ENCODE measurements at regions not wholly inside any gene's neighbourhood (a gene's known extent, or its start where the extent isn't known, plus 50 kb on each side); places are given as distances from the start of the nearest gene placed in this dataset.
"Not testable (repeated sequence)": the region's sequence is repeated elsewhere in the genome, so short reads cannot be mapped to it uniquely, and the experiment has no call there.

DNA sequence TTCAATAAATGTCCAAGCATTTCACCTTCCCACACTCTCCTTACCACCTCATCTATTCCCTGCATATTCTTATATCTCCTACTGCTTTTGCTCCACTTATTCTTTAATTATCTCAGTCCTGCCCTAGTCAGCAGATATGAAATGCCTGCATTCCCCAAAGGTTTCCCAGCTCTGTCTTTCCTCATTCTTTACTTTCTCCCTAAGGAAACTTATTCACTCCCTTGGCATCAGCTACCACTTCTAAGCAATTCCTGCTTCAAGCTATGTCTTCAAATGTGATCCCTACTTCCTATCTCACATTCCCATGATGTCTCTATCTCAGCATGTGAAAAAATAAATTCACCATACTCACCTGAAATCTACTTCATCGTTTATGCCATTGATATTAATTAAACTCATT is 111.8 kb downstream of the CAPZA3 start:
- DNase-seq (ENCODE audit: low spot score) = no peak

- DNase-seq (ENCODE audit: low spot score) = no peak
Measured at GRCh38 chr12:18850752-18851151, 112.8 kb downstream of the CAPZA3 start.

DNA sequence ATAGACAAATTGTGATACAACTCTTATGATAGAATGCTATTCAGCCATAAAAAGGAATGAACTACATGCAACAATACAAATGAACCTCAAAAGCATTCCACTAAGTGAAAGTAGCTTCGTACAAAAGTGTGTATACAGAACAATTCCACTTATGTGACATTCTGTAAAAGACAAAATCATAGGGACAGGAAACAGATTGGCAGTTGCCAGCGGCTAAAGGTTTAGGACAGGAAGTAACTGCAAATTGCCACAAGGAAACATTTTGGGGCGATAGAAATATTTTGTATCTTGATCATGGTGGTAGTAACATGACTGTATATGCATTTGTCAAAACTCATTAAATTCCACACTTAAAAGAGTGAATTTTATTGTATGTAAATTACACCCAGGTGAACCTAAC is 113.4 kb downstream of the CAPZA3 start:
- DNase-seq (ENCODE audit: low spot score) = no peak

DNA sequence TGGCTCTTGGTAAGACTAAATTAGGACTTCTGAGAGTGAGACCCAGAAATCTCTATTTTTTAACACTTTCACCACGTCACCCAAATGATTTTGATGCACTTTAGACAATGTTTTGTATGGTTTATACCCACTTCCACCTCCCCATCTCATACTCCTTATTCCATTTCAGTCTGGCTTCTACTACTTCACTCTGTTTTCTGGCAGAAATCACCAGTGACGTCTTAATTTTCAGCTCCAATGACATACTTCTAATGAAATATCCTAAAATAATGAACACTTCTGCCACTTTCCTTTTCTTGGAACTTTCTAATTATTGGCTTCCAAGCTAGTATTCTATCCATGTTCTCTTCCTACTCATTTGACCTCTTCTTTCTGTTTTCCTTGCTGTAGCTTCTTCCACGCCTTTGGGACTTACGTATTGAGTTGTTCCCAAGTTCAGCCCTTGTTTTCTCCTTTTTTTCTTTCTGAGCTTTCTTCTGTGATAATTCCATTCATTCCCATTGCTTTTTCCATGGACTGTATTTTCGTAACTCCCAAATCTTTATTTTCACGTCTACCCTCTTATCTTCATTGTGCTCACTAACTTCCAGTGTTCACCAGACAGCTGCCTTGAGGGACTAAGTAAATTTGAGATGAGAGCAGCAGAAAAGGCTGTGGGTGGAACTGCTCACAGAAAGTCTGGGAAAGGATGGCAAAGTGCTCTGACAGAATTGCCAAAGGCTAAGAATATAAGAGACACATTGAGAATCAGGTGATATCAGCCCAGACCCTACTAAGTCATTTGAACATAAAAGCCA is 115.8 kb downstream of the CAPZA3 start:
- DNase-seq (ENCODE audit: low spot score) = no peak

DNA sequence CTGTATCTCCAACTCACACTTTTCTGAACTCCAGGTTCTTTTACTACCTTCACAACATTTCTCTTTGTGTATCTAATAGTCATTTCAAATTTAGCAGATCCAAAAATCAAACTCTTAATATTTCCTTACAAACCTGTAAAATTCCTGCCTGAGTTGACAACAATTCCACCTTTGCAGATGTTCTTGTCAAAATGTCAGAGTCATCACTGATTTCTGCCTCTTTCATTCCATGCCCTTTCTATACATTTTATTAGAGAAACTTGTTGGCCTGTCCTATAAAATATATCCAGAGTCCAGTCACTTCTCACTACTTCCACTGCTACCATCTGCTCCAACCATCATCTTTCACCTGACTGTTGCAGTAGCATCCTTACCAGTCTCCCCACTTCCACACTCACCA is 119.7 kb downstream of the CAPZA3 start:
- no peak for DNase-seq (ENCODE audit: low spot score)

GRCh38 chr12:18859400-18859799 is 121.5 kb downstream of the CAPZA3 start:
- DNase-seq (ENCODE audit: low spot score) = no peak

GRCh38 chr12:18861287-18861858 is 123.5 kb downstream of the CAPZA3 start:
- DNase-seq (ENCODE audit: low spot score) = no peak

DNA sequence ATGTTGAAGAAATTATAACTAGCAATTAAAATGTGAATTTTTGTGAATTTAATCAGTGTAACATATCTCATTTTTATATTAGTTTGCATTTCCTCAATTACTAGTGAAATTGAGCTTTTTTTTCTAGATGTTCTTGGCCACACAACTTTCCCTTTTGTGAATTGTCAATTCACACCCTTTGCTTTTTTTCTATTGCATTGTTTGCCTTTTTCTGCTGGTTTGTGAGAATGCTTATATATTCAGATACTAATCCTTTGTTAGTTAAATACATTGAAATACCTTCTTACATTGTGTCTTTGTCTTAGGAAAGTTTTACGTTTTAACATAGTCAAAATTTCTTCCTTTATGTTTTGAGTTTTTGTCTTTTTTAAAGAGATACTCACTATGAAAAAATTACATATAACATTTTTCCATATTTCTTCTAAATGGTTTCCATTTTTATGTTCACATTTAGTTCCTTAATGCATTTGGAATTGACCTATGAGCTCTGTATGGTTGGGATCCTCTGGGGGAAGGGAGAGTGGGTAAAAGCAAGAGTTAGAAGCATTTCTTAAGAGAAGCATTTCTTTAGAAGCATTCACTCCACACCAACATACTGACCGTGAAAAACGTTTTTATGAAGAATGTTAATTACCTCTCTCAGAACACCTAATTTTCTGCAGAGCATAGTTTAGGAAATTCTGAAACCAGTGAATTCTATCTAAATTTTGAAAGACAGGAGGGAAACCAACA is 126.0 kb downstream of the CAPZA3 start:
- DNase-seq (ENCODE audit: low spot score) = no peak

GRCh38 chr12:18864900-18865561 is 127.1 kb downstream of the CAPZA3 start:
- peak; percentile 66 for DNase-seq (ENCODE audit: low spot score)

GRCh38 chr12:18868717-18869116 is 130.8 kb downstream of the CAPZA3 start:
- DNase-seq (ENCODE audit: low spot score) = peak; percentile 4

DNA sequence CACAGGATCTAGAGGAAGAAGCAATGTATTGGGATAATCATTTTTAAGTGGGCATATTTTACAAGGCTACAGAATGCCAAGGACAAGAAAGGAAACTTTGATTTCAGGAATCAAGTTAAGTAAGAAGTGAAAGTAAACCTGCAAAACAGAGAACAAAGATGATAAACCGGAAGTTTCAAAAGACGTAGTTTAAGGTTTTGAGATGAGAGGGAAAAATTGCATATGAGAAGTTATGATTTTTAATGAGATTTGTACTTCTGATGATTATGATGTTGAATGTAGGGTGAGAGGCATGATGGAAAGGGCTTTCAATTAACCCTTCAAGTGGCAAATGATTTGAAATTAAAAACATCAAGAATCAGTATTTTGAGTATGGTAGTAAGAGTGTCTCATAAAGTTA is 134.9 kb downstream of the CAPZA3 start:
- DNase-seq (ENCODE audit: low spot score) = no peak

- DNase-seq (ENCODE audit: low spot score) = no peak
Measured at GRCh38 chr12:18878676-18879180, 140.8 kb downstream of the CAPZA3 start.

DNA sequence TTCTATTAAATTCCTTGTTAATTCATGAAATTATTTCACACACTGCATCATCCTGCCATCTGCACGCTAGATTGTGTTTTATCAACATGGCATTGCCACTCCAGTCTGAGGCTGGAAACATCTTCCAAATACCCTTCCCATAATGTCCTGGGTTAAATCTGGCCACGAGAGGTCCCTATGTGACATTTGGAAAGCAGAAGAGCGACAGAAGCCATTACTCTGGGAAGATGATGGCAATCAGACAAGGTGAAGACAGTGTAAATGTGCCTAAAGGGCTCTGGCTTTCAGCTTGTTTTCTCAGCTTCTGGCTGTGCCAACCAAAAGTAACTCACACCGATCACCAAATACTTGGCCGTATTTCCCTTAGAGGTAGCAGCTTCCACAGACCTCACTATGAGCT is 144.8 kb downstream of the CAPZA3 start:
- no peak for DNase-seq (ENCODE audit: low spot score)

GRCh38 chr12:18886962-18887361 is 149.0 kb downstream of the CAPZA3 start:
- DNase-seq (ENCODE audit: low spot score) = no peak

- no peak for DNase-seq (ENCODE audit: low spot score)
Measured at GRCh38 chr12:18887368-18887767, 149.4 kb downstream of the CAPZA3 start.

- DNase-seq (ENCODE audit: low spot score) = no peak
Measured at GRCh38 chr12:18888047-18888446, 150.1 kb downstream of the CAPZA3 start.

DNA sequence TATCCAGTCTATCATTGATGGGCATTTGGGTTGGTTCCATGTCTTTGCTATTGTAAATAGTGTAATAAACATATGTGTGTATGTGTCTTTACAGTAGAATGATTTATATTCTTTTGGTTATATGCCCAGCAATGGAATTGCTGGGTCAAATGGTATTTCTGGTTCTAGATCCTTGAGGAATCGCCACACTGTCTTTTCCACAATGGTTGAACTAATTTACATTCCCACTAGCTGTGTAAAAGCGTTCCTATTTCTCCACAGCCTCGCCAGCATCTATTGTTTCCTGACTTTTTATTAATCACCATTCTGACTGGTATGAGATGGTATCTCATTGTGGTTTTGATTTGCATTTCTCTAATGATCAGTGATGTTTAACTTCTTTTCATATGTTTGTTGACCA is 152.7 kb downstream of the CAPZA3 start:
- DNase-seq (ENCODE audit: low spot score) = not testable (repeated sequence)

- no peak for DNase-seq (ENCODE audit: low spot score)
Measured at GRCh38 chr12:18895540-18895939, 157.6 kb downstream of the CAPZA3 start.

- DNase-seq (ENCODE audit: low spot score) = no peak
Measured at GRCh38 chr12:18895946-18896345, 158.0 kb downstream of the CAPZA3 start.

GRCh38 chr12:18897823-18898222 is 159.9 kb downstream of the CAPZA3 start:
- no peak for DNase-seq (ENCODE audit: low spot score)

- peak; percentile 5 for DNase-seq (ENCODE audit: low spot score)
Measured at GRCh38 chr12:18898470-18898869, 160.6 kb downstream of the CAPZA3 start.

GRCh38 chr12:18899162-18899561 is 161.2 kb downstream of the CAPZA3 start:
- DNase-seq (ENCODE audit: low spot score) = no peak
